GM21423 (cell line): ENCODE measurements at regions not wholly inside any gene's neighbourhood (a gene's known extent, or its start where the extent isn't known, plus 50 kb on each side); places are given as distances from the start of the nearest gene placed in this dataset.
"Not testable (repeated sequence)": the region's sequence is repeated elsewhere in the genome, so short reads cannot be mapped to it uniquely, and the experiment has no call there.

Experiments
- ATAC-seq: cut with Tn5 transposase; IDR thresholded peaks from one replicate; pipeline ENCODE4 v1.9.1; 2021; ENCODE audit warnings: mild to moderate bottlenecking, moderate library complexity; ENCODE audit not compliant: unreplicated experiment

- ATAC-seq: no peak
Observed at GRCh38 chr3:5035113-5035512, 55.9 kb downstream of the BHLHE40 start.

GRCh38 chr3:5035692-5036391, 56.6 kb downstream of the BHLHE40 start:
- no peak for ATAC-seq

GRCh38 chr3:5036392-5036766, 57.1 kb downstream of the BHLHE40 start:
- no peak for ATAC-seq

DNA sequence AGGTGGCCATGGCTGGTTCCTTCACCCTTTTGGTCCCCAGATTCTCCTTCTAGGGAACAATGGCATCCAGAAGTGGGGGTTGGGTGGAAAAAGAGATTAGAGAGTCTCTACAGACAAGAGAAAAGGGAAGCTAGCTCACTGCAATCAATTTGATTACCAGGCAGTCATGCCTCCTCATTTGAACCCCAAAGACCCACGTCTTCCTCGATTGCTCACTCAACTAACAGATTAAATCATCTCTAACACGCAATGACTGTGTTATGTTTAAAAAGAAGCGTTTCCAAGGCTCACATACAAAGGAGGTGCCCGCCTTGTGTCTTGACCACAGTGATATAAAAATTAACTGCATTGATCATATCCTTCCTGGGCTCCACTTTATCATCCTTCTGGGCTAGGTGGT, 57.6 kb downstream of the BHLHE40 start:
- ATAC-seq: no peak

- no peak for ATAC-seq
Observed at GRCh38 chr3:5039585-5039984, 60.3 kb downstream of the BHLHE40 start.

DNA sequence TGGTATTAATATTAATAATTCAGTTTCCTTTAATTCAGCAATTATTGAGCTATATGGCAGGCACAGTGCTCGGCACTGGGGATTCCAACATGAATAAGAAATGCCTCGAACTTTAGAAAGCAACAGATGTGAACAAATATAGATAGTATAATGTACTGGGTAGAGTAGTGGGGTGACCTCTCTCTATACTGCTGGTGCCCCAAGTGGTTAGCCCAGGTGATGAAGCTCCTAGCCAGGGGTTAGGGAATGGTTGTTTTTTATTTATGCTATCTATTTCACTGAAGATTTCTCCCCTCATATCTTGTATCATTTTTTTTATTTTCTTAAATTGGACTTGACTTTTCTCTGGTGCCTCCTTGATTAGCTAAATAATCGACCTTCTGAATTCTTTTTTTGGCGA, 62.1 kb downstream of the BHLHE40 start:
- ATAC-seq: no peak

DNA sequence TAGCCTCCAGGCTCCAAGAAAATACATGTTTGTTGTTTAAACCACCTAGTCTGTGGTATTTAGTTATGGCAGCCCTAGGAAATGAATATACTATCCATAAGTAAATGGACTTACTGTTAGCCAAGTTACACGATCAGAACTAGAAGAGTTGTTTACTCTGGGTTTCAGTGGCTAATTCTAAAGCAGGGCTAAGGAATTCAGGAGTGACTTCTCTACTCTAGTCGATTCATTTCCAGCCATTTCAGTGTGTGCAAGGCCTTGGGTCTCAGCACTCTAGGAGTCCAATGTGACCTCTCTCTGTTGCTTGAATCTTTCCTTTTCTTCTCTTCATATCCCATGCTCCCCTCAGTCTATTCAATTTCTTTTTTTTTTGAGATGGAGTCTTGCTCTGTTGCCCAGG, 66.7 kb downstream of the BHLHE40 start:
- ATAC-seq: no peak

GRCh38 chr3:5047764-5048419, 68.7 kb downstream of the BHLHE40 start:
- ATAC-seq: no peak

DNA sequence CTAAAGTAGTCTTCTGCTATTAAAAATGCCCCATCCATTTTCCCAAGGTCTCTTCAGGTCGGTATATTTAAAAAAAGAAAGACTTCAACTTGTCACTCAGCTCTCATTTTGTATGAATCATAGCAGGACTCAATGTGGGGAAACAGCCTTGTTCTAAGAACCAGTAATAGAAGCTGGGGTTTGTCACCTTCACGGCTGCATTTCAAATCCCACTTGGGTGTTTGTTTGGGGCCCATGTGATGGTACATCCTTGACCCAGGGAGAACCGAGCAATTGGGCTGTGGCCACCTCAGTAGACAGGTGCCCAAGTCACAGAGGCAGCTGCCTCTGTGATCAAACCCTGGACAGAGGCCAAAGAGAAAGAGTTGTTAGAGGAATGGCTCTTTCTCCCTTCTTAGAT, 70.3 kb upstream of the ARL8B start:
- peak; percentile 54 for ATAC-seq

GRCh38 chr3:5052247-5052646, 69.8 kb upstream of the ARL8B start:
- ATAC-seq: no peak

GRCh38 chr3:5053021-5053831, 68.9 kb upstream of the ARL8B start:
- no peak for ATAC-seq

- ATAC-seq: no peak
Observed at GRCh38 chr3:5054098-5054497, 68.0 kb upstream of the ARL8B start.

- ATAC-seq: not testable (repeated sequence)
Observed at GRCh38 chr3:5054579-5054978, 67.5 kb upstream of the ARL8B start.

- ATAC-seq: no peak
Observed at GRCh38 chr3:5055357-5056110, 66.6 kb upstream of the ARL8B start.

DNA sequence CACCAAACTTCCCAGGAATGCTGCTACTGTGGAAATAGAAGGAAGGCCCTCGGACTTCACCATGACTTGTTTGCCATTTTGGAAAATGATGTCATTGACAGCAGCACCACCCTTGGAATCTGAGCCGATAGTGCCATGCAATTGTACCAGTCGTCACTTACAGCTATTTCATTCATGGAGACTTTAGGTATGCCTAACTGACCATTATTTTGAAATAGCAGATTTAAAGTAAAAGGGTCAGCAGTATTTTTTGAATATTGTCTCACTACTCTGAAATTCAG, 66.0 kb upstream of the ARL8B start:
- ATAC-seq: no peak

- no peak for ATAC-seq
Observed at GRCh38 chr3:5057272-5057671, 64.8 kb upstream of the ARL8B start.

DNA sequence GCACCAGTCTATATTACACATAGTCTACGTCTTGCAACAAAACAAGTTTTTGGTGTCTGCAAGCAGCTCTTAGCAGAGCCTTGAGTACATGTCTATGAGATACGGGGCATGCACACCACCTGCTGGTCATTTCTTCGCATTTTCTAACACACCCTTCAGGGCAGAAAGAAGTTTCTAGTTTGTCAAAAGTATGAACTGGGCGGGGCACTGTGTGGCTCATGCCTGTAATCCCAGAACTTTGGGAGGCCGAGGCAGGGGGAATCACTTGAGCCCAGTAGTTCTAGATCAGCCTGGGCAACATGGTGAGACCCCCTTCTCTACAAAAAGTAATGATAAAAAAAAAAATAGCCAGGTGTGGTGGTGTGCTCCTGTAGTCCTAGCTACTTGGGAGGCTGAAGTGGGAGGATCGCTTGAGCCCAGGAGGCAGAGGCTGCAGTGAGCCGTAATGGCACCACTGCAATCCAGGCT, 64.2 kb upstream of the ARL8B start:
- peak; percentile 93 for ATAC-seq

GRCh38 chr3:5058471-5058951, 63.6 kb upstream of the ARL8B start:
- no peak for ATAC-seq

DNA sequence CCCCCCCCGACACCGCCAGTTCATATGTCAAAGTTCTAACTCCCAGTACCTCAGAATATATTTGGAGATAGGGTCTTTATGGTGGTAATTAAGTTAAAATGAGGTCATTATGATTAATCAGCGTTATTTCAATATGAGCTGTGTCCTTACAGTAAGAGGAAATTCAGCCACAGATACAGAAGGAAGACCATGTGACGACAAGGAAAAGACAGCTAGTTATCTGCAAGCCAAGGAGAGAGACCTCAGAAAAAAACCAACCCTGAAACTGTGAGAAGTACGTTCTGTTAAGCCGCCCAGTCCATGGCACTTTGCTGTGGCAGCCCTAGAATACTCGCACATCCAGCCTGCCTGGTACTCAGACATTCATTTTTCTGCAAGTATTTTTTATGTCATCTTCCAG, 62.3 kb upstream of the ARL8B start:
- ATAC-seq: no peak

DNA sequence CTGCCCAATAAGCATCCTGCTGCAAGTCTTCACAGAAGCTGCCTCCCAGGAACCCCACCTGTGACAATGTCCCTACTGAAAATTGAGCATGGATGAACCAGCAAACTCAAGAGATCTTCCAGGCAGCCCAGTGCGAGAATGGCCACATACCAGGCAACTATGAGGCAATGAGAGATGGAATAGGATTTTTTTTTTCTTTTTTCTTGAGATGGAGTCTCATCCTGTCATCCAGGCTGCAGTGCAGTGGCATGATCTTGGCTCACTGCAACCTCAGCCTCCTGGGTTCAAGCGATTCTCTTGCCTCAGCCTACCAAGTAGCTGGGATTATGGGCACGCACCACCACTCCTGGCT, 60.9 kb upstream of the ARL8B start:
- no peak for ATAC-seq

GRCh38 chr3:5063724-5064123, 58.4 kb upstream of the ARL8B start:
- no peak for ATAC-seq
